ENCODE measurements at regions not wholly inside any gene's neighbourhood (a gene's known extent, or its start where the extent isn't known, plus 50 kb on each side); places are given as distances from the start of the nearest gene placed in this dataset.

DNA sequence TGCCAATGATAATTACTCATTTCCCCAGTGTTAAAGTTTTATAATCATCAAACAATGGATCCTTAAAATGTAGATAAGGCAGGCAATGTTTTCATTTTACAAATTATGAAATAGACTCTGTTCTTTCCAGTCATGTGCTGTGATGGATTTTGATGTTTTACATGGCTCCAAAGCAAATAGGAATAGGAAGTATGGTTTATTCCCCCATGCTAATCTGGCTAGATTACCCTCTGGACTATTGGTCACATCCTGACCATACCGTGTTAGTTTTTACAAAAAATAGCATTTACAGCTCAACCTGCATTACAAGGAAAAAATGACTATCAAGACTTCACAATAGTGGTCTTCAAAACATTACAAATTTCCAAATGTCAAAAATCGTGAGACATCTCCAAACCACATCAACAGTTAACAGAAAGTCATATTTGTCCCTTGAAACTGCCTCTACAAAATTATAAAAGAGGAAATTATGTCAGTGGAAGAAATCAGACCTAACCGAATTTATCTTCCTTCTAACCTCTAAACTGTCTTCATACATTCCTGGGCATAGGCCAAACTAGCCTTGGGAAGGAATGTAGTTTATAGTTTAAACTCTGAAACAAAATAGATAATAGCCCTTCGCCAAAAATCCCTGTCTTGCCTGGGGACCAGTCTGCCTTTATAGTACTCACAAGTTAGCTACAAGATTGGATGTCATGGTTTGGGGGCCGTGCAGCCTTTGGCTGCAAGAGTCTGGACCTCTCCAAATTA, 1941.2 kb upstream of the CELF4 start:
- Histone ChIP-seq H3K27me3 (ENCODE audit: insufficient read depth, low read length) (no peaks in the 10 kb centered on the region), H3K4me3 (ENCODE audit: insufficient read depth, low read depth, low read length) (no peak overlapping the region), H3K9me3 (ENCODE audit: insufficient read depth, low read depth, low read length) (no peaks in the 10 kb centered on the region), H2AFZ (ENCODE audit: low read depth, low read length) (no peak overlapping the region), H3K79me2 (ENCODE audit: insufficient read depth, low read length) (no peaks in the 10 kb centered on the region), H3K9ac (ENCODE audit: low read length) (no peak overlapping the region), H3K4me1 (ENCODE audit: insufficient read depth, low read length) (no peaks in the 10 kb centered on the region), H3K4me2 (ENCODE audit: low read length) (no peak overlapping the region), H4K20me1 (ENCODE audit: insufficient read depth, low read length) (no peaks in the 10 kb centered on the region), H3K27ac (ENCODE audit: low read depth, low read length) (no peak overlapping the region), H3K36me3 (ENCODE audit: insufficient read depth, low read length) (no peaks in the 10 kb centered on the region)
- no peaks in the 10 kb centered on the region for H3K36me3 Mint-ChIP-seq (ENCODE audit: low read depth, unreplicated experiment)
- TF ChIP-seq EZH2 (IDR thresholded peaks at IDR 0.05; ENCODE audit: insufficient read depth, low read length) = no peak
- TF ChIP-seq, protein P1, sequence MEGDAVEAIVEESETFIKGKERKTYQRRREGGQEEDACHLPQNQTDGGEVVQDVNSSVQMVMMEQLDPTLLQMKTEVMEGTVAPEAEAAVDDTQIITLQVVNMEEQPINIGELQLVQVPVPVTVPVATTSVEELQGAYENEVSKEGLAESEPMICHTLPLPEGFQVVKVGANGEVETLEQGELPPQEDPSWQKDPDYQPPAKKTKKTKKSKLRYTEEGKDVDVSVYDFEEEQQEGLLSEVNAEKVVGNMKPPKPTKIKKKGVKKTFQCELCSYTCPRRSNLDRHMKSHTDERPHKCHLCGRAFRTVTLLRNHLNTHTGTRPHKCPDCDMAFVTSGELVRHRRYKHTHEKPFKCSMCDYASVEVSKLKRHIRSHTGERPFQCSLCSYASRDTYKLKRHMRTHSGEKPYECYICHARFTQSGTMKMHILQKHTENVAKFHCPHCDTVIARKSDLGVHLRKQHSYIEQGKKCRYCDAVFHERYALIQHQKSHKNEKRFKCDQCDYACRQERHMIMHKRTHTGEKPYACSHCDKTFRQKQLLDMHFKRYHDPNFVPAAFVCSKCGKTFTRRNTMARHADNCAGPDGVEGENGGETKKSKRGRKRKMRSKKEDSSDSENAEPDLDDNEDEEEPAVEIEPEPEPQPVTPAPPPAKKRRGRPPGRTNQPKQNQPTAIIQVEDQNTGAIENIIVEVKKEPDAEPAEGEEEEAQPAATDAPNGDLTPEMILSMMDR (IDR thresholded peaks at IDR 0.05; ENCODE audit: insufficient read depth, low read depth, low read length) = no peak
- peaks cover 2% of the 10 kb centered on the region for H3K9me3 Mint-ChIP-seq (ENCODE audit: unreplicated experiment)
- no peak overlapping the region for H3K27ac Mint-ChIP-seq (ENCODE audit: unreplicated experiment)
- DNase-seq (ENCODE audit: low read depth) (no peak), FAIRE-seq (no peak)
- peaks cover 2% of the 10 kb centered on the region for H3K27me3 Mint-ChIP-seq (ENCODE audit: low read depth, unreplicated experiment)
- no peak overlapping the region for H3K4me3 Mint-ChIP-seq (ENCODE audit: unreplicated experiment)
- no peaks in the 10 kb centered on the region for H3K4me1 Mint-ChIP-seq (ENCODE audit: low read depth, unreplicated experiment)

DNA sequence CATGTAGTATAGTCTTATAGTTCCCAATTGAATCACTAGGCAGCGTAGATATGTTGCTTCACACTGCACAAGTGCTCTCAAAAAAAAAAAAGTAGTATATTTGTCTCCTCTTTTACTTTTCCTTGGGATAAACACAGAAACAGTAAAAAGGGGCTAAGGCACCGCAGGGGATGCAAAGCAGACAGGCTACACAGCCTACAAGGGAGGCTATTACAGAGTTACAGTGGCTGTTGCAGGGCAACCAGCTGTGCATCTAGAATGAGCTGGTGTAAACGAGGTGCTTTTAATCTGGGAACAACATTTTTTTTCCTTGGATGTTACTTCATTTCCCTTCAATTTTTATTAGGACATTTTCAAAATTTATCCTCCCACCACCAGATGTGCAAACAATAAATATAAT, 1934.7 kb upstream of the CELF4 start:
- H3K4me1 Mint-ChIP-seq (ENCODE audit: low read depth, unreplicated experiment) = no peaks in the 10 kb centered on the region
- no peaks in the 10 kb centered on the region for H3K4me1 ChIP-seq (ENCODE audit: insufficient read depth, low read length)
- H3K27me3 Mint-ChIP-seq (ENCODE audit: low read depth, unreplicated experiment) = no peaks in the 10 kb centered on the region
- H4K20me1 ChIP-seq (ENCODE audit: insufficient read depth, low read length) = no peaks in the 10 kb centered on the region
- H3K36me3 Mint-ChIP-seq (ENCODE audit: low read depth, unreplicated experiment) = no peaks in the 10 kb centered on the region
- no peaks in the 10 kb centered on the region for H3K36me3 ChIP-seq (ENCODE audit: insufficient read depth, low read length)
- FAIRE-seq (no peak), DNase-seq (ENCODE audit: low read depth) (no peak)
- no peak overlapping the region for H3K4me3 ChIP-seq (ENCODE audit: insufficient read depth, low read depth, low read length)
- no peaks in the 10 kb centered on the region for H3K9me3 Mint-ChIP-seq (ENCODE audit: unreplicated experiment)
- no peak for TF ChIP-seq EZH2 (IDR thresholded peaks at IDR 0.05; ENCODE audit: insufficient read depth, low read length)
- TF ChIP-seq, protein P1 (IDR thresholded peaks at IDR 0.05; ENCODE audit: insufficient read depth, low read depth, low read length) = no peak
- H3K4me2 ChIP-seq (ENCODE audit: low read length) = no peak overlapping the region
- no peaks in the 10 kb centered on the region for H3K9me3 ChIP-seq (ENCODE audit: insufficient read depth, low read depth, low read length)
- H3K27ac ChIP-seq (ENCODE audit: low read depth, low read length) = no peak overlapping the region
- H3K27ac Mint-ChIP-seq (ENCODE audit: unreplicated experiment) = no peak overlapping the region
- H3K4me3 Mint-ChIP-seq (ENCODE audit: unreplicated experiment) = no peak overlapping the region
- H3K9ac ChIP-seq (ENCODE audit: low read length) = no peak overlapping the region
- no peaks in the 10 kb centered on the region for H3K27me3 ChIP-seq (ENCODE audit: insufficient read depth, low read length)
- no peak overlapping the region for H2AFZ ChIP-seq (ENCODE audit: low read depth, low read length)
- no peaks in the 10 kb centered on the region for H3K79me2 ChIP-seq (ENCODE audit: insufficient read depth, low read length)

GRCh38 chr18:39497821-39498220, 1932.2 kb upstream of the CELF4 start:
- no peaks in the 10 kb centered on the region for H3K27me3 Mint-ChIP-seq (ENCODE audit: low read depth, unreplicated experiment)
- H3K36me3 Mint-ChIP-seq (ENCODE audit: low read depth, unreplicated experiment) = no peaks in the 10 kb centered on the region
- Histone ChIP-seq H3K4me1 (ENCODE audit: insufficient read depth, low read length) (no peaks in the 10 kb centered on the region), H2AFZ (ENCODE audit: low read depth, low read length) (no peak overlapping the region), H3K9ac (ENCODE audit: low read length) (no peak overlapping the region), H4K20me1 (ENCODE audit: insufficient read depth, low read length) (no peaks in the 10 kb centered on the region), H3K27me3 (ENCODE audit: insufficient read depth, low read length) (no peaks in the 10 kb centered on the region), H3K9me3 (ENCODE audit: insufficient read depth, low read depth, low read length) (no peaks in the 10 kb centered on the region), H3K27ac (ENCODE audit: low read depth, low read length) (no peak overlapping the region), H3K79me2 (ENCODE audit: insufficient read depth, low read length) (no peaks in the 10 kb centered on the region), H3K36me3 (ENCODE audit: insufficient read depth, low read length) (no peaks in the 10 kb centered on the region), H3K4me3 (ENCODE audit: insufficient read depth, low read depth, low read length) (no peak overlapping the region), H3K4me2 (ENCODE audit: low read length) (no peak overlapping the region)
- H3K4me1 Mint-ChIP-seq (ENCODE audit: low read depth, unreplicated experiment) = no peaks in the 10 kb centered on the region
- FAIRE-seq (no peak), DNase-seq (ENCODE audit: low read depth) (no peak)
- no peaks in the 10 kb centered on the region for H3K9me3 Mint-ChIP-seq (ENCODE audit: unreplicated experiment)
- no peak overlapping the region for H3K4me3 Mint-ChIP-seq (ENCODE audit: unreplicated experiment)
- no peak overlapping the region for H3K27ac Mint-ChIP-seq (ENCODE audit: unreplicated experiment)
- no peak for TF ChIP-seq EZH2 (IDR thresholded peaks at IDR 0.05; ENCODE audit: insufficient read depth, low read length)
- TF ChIP-seq, protein P1 (IDR thresholded peaks at IDR 0.05; ENCODE audit: insufficient read depth, low read depth, low read length) = no peak
